ENCODE measurements at regions not wholly inside any gene's neighbourhood (a gene's known extent, or its start where the extent isn't known, plus 50 kb on each side); places are given as distances from the start of the nearest gene placed in this dataset.
"Not testable (repeated sequence)": the region's sequence is repeated elsewhere in the genome, so short reads cannot be mapped to it uniquely, and the experiment has no call there.

GRCh38 chr9:65454034-65454433, 169.0 kb upstream of the FOXD4L5 start:
- DNase-seq (ENCODE audit: low read depth): not testable (repeated sequence)

- DNase-seq (ENCODE audit: low read depth): not testable (repeated sequence)
Measured at GRCh38 chr9:65449886-65450610, 165.0 kb upstream of the FOXD4L5 start.

GRCh38 chr9:65449423-65449822, 164.4 kb upstream of the FOXD4L5 start:
- no peak for DNase-seq (ENCODE audit: low read depth)

GRCh38 chr9:65447146-65447545, 162.1 kb upstream of the FOXD4L5 start:
- not testable (repeated sequence) for DNase-seq (ENCODE audit: low read depth)

- not testable (repeated sequence) for DNase-seq (ENCODE audit: low read depth)
Measured at GRCh38 chr9:65445991-65446390, 161.0 kb upstream of the FOXD4L5 start.

GRCh38 chr9:65444943-65445342, 159.9 kb upstream of the FOXD4L5 start:
- DNase-seq (ENCODE audit: low read depth): no peak

GRCh38 chr9:65442116-65442515, 157.1 kb upstream of the FOXD4L5 start:
- not testable (repeated sequence) for DNase-seq (ENCODE audit: low read depth)

- DNase-seq (ENCODE audit: low read depth): not testable (repeated sequence)
Measured at GRCh38 chr9:65441324-65441920, 156.4 kb upstream of the FOXD4L5 start.

GRCh38 chr9:65437724-65438123, 152.7 kb upstream of the FOXD4L5 start:
- DNase-seq (ENCODE audit: low read depth): no peak

GRCh38 chr9:65435464-65435863, 150.5 kb upstream of the FOXD4L5 start:
- DNase-seq (ENCODE audit: low read depth): no peak

- DNase-seq (ENCODE audit: low read depth): no peak
Measured at GRCh38 chr9:65432722-65433323, 147.8 kb upstream of the FOXD4L5 start.

GRCh38 chr9:65432051-65432450, 147.0 kb upstream of the FOXD4L5 start:
- no peak for DNase-seq (ENCODE audit: low read depth)

GRCh38 chr9:65430221-65430620, 145.2 kb upstream of the FOXD4L5 start:
- DNase-seq (ENCODE audit: low read depth): no peak

GRCh38 chr9:65427361-65427760, 142.4 kb upstream of the FOXD4L5 start:
- DNase-seq (ENCODE audit: low read depth): not testable (repeated sequence)

GRCh38 chr9:65426813-65427212, 141.8 kb upstream of the FOXD4L5 start:
- not testable (repeated sequence) for DNase-seq (ENCODE audit: low read depth)

- DNase-seq (ENCODE audit: low read depth): no peak
Measured at GRCh38 chr9:65426231-65426630, 141.2 kb upstream of the FOXD4L5 start.

GRCh38 chr9:65425183-65425582, 140.2 kb upstream of the FOXD4L5 start:
- not testable (repeated sequence) for DNase-seq (ENCODE audit: low read depth)

GRCh38 chr9:65424437-65424984, 139.5 kb upstream of the FOXD4L5 start:
- DNase-seq (ENCODE audit: low read depth): not testable (repeated sequence)

- DNase-seq (ENCODE audit: low read depth): not testable (repeated sequence)
Measured at GRCh38 chr9:65423691-65424436, 138.9 kb upstream of the FOXD4L5 start.

- DNase-seq (ENCODE audit: low read depth): not testable (repeated sequence)
Measured at GRCh38 chr9:65422966-65423690, 138.1 kb upstream of the FOXD4L5 start.

- not testable (repeated sequence) for DNase-seq (ENCODE audit: low read depth)
Measured at GRCh38 chr9:65421486-65421885, 136.5 kb upstream of the FOXD4L5 start.
